ENCODE measurements at regions not wholly inside any gene's neighbourhood (a gene's known extent, or its start where the extent isn't known, plus 50 kb on each side); places are given as distances from the start of the nearest gene placed in this dataset.
"Not testable (repeated sequence)": the region's sequence is repeated elsewhere in the genome, so short reads cannot be mapped to it uniquely, and the experiment has no call there.

- Histone ChIP-seq H3K4me1 (ENCODE audit: control insufficient read depth, insufficient read depth, low read length) (no peaks in the 10 kb centered on the region), H3K27ac (ENCODE audit: low read length) (no peak overlapping the region), H3K4me3 (ENCODE audit: low read length) (no peak overlapping the region), H3K9me3 (replicated peaks; ENCODE audit: control insufficient read depth, low read depth, low read length) (no peaks in the 10 kb centered on the region), H3K36me3 (ENCODE audit: control insufficient read depth, insufficient read depth, low read length) (no peaks in the 10 kb centered on the region), H3K27me3 (ENCODE audit: control insufficient read depth, insufficient read depth, low read length) (no peaks in the 10 kb centered on the region)
- DNase-seq: no peak
- 95% methylated on average over 19 of the region's 20 CpGs for WGBS (ENCODE audit: insufficient coverage)
Measured at GRCh38 chr3:15877813-15878212, 80.0 kb upstream of the ANKRD28 start.

GRCh38 chr3:15879787-15880186, 82.0 kb upstream of the ANKRD28 start:
- not testable (repeated sequence) for H3K4me1 ChIP-seq (ENCODE audit: control insufficient read depth, insufficient read depth, low read length); H3K9me3 ChIP-seq (replicated peaks; ENCODE audit: control insufficient read depth, low read depth, low read length); H3K36me3 ChIP-seq (ENCODE audit: control insufficient read depth, insufficient read depth, low read length); H3K4me3 ChIP-seq (ENCODE audit: low read length); H3K27me3 ChIP-seq (ENCODE audit: control insufficient read depth, insufficient read depth, low read length); DNase-seq; H3K27ac ChIP-seq (ENCODE audit: low read length)
- 92% methylated on average over 3 of the region's 3 CpGs for WGBS (ENCODE audit: insufficient coverage)

DNA sequence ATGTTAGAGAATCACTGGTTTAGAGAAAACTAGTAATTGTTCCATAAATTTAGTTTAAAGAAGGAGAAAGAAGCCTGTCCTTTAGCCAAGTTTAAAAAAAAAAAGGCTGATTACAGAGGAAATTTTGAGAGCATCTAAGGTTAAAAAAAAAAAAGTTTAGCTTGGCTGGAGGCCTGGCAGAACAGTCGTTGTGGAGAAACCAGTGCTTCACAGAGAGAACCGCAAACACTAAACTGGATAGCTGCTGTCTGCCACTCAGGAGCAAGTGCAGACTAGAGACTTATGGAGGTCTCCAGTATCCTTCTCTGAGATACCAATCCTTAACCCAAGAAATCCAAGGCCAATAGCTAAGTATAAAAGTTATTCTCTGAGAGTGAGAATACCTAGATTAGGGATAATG, 84.8 kb upstream of the ANKRD28 start:
- no peak for DNase-seq
- Histone ChIP-seq H3K9me3 (replicated peaks; ENCODE audit: control insufficient read depth, low read depth, low read length) (peaks cover 4% of the 10 kb centered on the region), H3K27ac (ENCODE audit: low read length) (no peak overlapping the region), H3K4me3 (ENCODE audit: low read length) (no peak overlapping the region), H3K4me1 (ENCODE audit: control insufficient read depth, insufficient read depth, low read length) (no peaks in the 10 kb centered on the region), H3K27me3 (ENCODE audit: control insufficient read depth, insufficient read depth, low read length) (no peaks in the 10 kb centered on the region), H3K36me3 (ENCODE audit: control insufficient read depth, insufficient read depth, low read length) (no peaks in the 10 kb centered on the region)
- WGBS (ENCODE audit: insufficient coverage): 0% methylated on average over 1 of the region's 2 CpGs

- Histone ChIP-seq H3K9me3 (replicated peaks; ENCODE audit: control insufficient read depth, low read depth, low read length) (peaks cover 4% of the 10 kb centered on the region), H3K36me3 (ENCODE audit: control insufficient read depth, insufficient read depth, low read length) (no peaks in the 10 kb centered on the region), H3K4me1 (ENCODE audit: control insufficient read depth, insufficient read depth, low read length) (no peaks in the 10 kb centered on the region), H3K27ac (ENCODE audit: low read length) (no peak overlapping the region), H3K4me3 (ENCODE audit: low read length) (no peak overlapping the region), H3K27me3 (ENCODE audit: control insufficient read depth, insufficient read depth, low read length) (no peaks in the 10 kb centered on the region)
- no CpG with 5 or more reads among the region's 1 CpG for WGBS (ENCODE audit: insufficient coverage)
- no peak for DNase-seq
Measured at GRCh38 chr3:15884132-15884531, 86.4 kb upstream of the ANKRD28 start.

DNA sequence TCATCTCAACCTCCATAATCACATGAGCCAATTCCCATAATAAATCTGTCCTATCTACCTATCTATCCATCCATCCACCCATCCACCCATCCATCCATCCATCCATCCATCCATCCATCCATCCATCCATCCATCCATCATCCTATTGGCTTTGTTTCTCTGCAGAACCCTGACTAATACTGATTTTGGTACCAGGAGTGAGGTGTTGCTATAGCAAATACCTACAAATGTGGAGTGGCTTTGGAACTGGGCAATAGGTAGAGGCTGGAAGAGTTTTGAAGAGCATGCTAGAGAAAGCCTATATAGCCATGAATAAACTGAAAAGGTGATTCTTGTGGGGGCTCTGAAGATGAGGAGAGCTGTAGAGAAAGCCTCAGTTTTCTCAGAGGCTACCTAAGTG, 88.7 kb upstream of the ANKRD28 start:
- DNase-seq: no peak
- no peak overlapping the region for H3K4me3 ChIP-seq (ENCODE audit: low read length)
- peaks cover 4% of the 10 kb centered on the region for H3K9me3 ChIP-seq (replicated peaks; ENCODE audit: control insufficient read depth, low read depth, low read length)
- no peaks in the 10 kb centered on the region for H3K4me1 ChIP-seq (ENCODE audit: control insufficient read depth, insufficient read depth, low read length)
- no peaks in the 10 kb centered on the region for H3K27me3 ChIP-seq (ENCODE audit: control insufficient read depth, insufficient read depth, low read length)
- H3K36me3 ChIP-seq (ENCODE audit: control insufficient read depth, insufficient read depth, low read length): no peaks in the 10 kb centered on the region
- H3K27ac ChIP-seq (ENCODE audit: low read length): no peak overlapping the region

DNA sequence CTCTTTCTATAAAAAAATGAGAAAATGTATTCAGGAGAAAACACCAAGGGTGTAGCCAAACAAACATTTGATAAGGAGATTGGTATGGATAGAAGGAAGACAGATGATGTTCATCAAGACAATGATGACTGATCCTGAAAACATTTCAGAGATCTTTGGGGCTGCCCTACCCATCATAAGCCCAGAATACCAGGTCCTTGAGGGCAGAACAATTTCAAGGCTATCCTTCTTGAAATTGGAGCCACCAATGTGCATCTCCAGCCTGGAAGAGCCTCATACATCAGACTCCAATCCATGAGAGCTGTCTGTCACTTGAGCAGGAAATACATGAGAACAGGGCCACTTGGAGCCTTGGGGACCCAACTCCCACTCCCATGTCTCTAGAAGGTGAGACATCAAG, 89.5 kb upstream of the ANKRD28 start:
- H3K36me3 ChIP-seq (ENCODE audit: control insufficient read depth, insufficient read depth, low read length): no peaks in the 10 kb centered on the region
- H3K4me1 ChIP-seq (ENCODE audit: control insufficient read depth, insufficient read depth, low read length): peaks cover 2% of the 10 kb centered on the region
- no peak overlapping the region for H3K27ac ChIP-seq (ENCODE audit: low read length)
- H3K27me3 ChIP-seq (ENCODE audit: control insufficient read depth, insufficient read depth, low read length): no peaks in the 10 kb centered on the region
- H3K4me3 ChIP-seq (ENCODE audit: low read length): no peak overlapping the region
- DNase-seq: no peak
- peaks cover 4% of the 10 kb centered on the region for H3K9me3 ChIP-seq (replicated peaks; ENCODE audit: control insufficient read depth, low read depth, low read length)

GRCh38 chr3:15889936-15890335, 92.2 kb upstream of the ANKRD28 start:
- H3K27ac ChIP-seq (ENCODE audit: low read length): no peak overlapping the region

GRCh38 chr3:15892311-15893227, 94.8 kb upstream of the ANKRD28 start:
- peaks cover 2% of the 10 kb centered on the region for H3K9me3 ChIP-seq (replicated peaks; ENCODE audit: control insufficient read depth, low read depth, low read length)
- no peak overlapping the region for H3K4me3 ChIP-seq (ENCODE audit: low read length)
- no peaks in the 10 kb centered on the region for H3K36me3 ChIP-seq (ENCODE audit: control insufficient read depth, insufficient read depth, low read length)
- H3K27ac ChIP-seq (ENCODE audit: low read length): no peak overlapping the region
- peak; percentile 32 for DNase-seq
- H3K4me1 ChIP-seq (ENCODE audit: control insufficient read depth, insufficient read depth, low read length): peaks cover 5% of the 10 kb centered on the region
- H3K27me3 ChIP-seq (ENCODE audit: control insufficient read depth, insufficient read depth, low read length): no peaks in the 10 kb centered on the region
- WGBS (ENCODE audit: insufficient coverage): 57% methylated on average over 1 of the region's 3 CpGs

More at GRCh38 chr3:15889936-15890335, 92.2 kb upstream of the ANKRD28 start:
- Histone ChIP-seq H3K27me3 (ENCODE audit: control insufficient read depth, insufficient read depth, low read length) (no peaks in the 10 kb centered on the region), H3K4me3 (ENCODE audit: low read length) (no peak overlapping the region), H3K4me1 (ENCODE audit: control insufficient read depth, insufficient read depth, low read length) (peaks cover 5% of the 10 kb centered on the region), H3K36me3 (ENCODE audit: control insufficient read depth, insufficient read depth, low read length) (no peaks in the 10 kb centered on the region), H3K9me3 (replicated peaks; ENCODE audit: control insufficient read depth, low read depth, low read length) (peaks cover 4% of the 10 kb centered on the region)
- DNase-seq: peak; percentile 11

GRCh38 chr3:15894382-15894781, 96.6 kb upstream of the ANKRD28 start:
- Histone ChIP-seq H3K27me3 (ENCODE audit: control insufficient read depth, insufficient read depth, low read length) (no peaks in the 10 kb centered on the region), H3K36me3 (ENCODE audit: control insufficient read depth, insufficient read depth, low read length) (no peaks in the 10 kb centered on the region), H3K4me1 (ENCODE audit: control insufficient read depth, insufficient read depth, low read length) (peaks cover 5% of the 10 kb centered on the region), H3K9me3 (replicated peaks; ENCODE audit: control insufficient read depth, low read depth, low read length) (peaks cover 2% of the 10 kb centered on the region), H3K4me3 (ENCODE audit: low read length) (no peak overlapping the region), H3K27ac (ENCODE audit: low read length) (no peak overlapping the region)
- DNase-seq: no peak
- WGBS (ENCODE audit: insufficient coverage): no CpG with 5 or more reads among the region's 2 CpGs

GRCh38 chr3:15896500-15896899, 98.7 kb upstream of the ANKRD28 start:
- H3K9me3 ChIP-seq (replicated peaks; ENCODE audit: control insufficient read depth, low read depth, low read length): peaks cover 2% of the 10 kb centered on the region
- no peak for DNase-seq
- WGBS (ENCODE audit: insufficient coverage): no CpG with 5 or more reads among the region's 2 CpGs
- no peak overlapping the region for H3K4me3 ChIP-seq (ENCODE audit: low read length)
- H3K27me3 ChIP-seq (ENCODE audit: control insufficient read depth, insufficient read depth, low read length): no peaks in the 10 kb centered on the region
- no peaks in the 10 kb centered on the region for H3K36me3 ChIP-seq (ENCODE audit: control insufficient read depth, insufficient read depth, low read length)
- H3K4me1 ChIP-seq (ENCODE audit: control insufficient read depth, insufficient read depth, low read length): peaks cover 5% of the 10 kb centered on the region
- no peak overlapping the region for H3K27ac ChIP-seq (ENCODE audit: low read length)

DNA sequence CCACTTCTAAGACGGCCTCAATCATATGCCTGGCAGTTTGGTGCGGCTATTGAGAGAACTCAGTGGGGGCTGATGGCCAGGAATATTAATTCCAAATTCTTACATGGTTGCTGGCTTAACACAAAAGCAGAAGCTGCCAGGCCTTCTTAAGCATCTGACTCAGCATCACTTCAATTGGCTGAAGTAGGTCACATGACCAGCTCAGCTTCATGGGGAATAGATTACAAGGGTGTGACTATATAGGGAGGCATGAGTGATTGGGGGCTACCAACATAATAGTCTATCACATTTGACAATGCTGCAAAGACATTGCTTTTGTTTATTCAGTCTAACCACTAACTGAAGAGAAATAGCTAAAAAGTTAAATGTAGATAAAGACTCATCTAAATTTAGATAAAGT, 101.6 kb upstream of the ANKRD28 start:
- DNase-seq: no peak
- H3K27ac ChIP-seq (ENCODE audit: low read length): no peak overlapping the region
- peaks cover 2% of the 10 kb centered on the region for H3K9me3 ChIP-seq (replicated peaks; ENCODE audit: control insufficient read depth, low read depth, low read length)

More for the DNA sequence above, 101.6 kb upstream of the ANKRD28 start:
- peaks cover 7% of the 10 kb centered on the region for H3K4me1 ChIP-seq (ENCODE audit: control insufficient read depth, insufficient read depth, low read length)
- H3K36me3 ChIP-seq (ENCODE audit: control insufficient read depth, insufficient read depth, low read length): no peaks in the 10 kb centered on the region
- no peaks in the 10 kb centered on the region for H3K27me3 ChIP-seq (ENCODE audit: control insufficient read depth, insufficient read depth, low read length)
- H3K4me3 ChIP-seq (ENCODE audit: low read length): no peak overlapping the region
- 92% methylated on average over 2 of the region's 2 CpGs for WGBS (ENCODE audit: insufficient coverage)

Measured in muscle of leg (tissue), 3 donors.